RWPE1 (cell line): ENCODE measurements at regions not wholly inside any gene's neighbourhood (a gene's known extent, or its start where the extent isn't known, plus 50 kb on each side); places are given as distances from the start of the nearest gene placed in this dataset.

Experiments
- CTCF ChIA-PET: fragments of 350-600 bp; sonication (Branson Sonifier 250); formaldehyde crosslinking; extraction: SDS; loops from one replicate; lab custom pipeline; 2021; lab: Yijun Ruan, JAX
- POLR2A ChIA-PET: fragments of 400-600 bp; formaldehyde crosslinking; extraction: SDS; loops from one replicate; lab custom pipeline; 2020; ENCODE audit warnings: antibody characterized with exemption; ENCODE audit not compliant: low non-redundant PET; lab: Yijun Ruan, JAX
- DNase-seq: peaks from one replicate; pipeline ENCODE4 v3.0.0; 2012; ENCODE audit warnings: low spot score
- H3K27ac ChIP-seq: fragments of 450-650 bp; 2 replicates; pipeline ENCODE4 v1.5.1; 2017
- CTCF ChIP-seq: fragments of 450-650 bp; conservative IDR thresholded peaks from 2 replicates; pipeline ENCODE4 v1.5.1; 2017; ENCODE audit warnings: low read depth, mild to moderate bottlenecking

- H3K27ac ChIP-seq = no peak overlapping the region
- POLR2A ChIA-PET = no interaction called here
- CTCF ChIA-PET = no interaction called here
- no peak for DNase-seq
- TF ChIP-seq CTCF = no peak
Measured at GRCh38 chr6:147117011-147117410, 87.2 kb upstream of the STXBP5 start.

GRCh38 chr6:147117580-147117979 is 86.6 kb upstream of the STXBP5 start:
- no peak for DNase-seq
- POLR2A ChIA-PET = no interaction called here
- no peak overlapping the region for H3K27ac ChIP-seq
- no peak for TF ChIP-seq CTCF
- CTCF ChIA-PET = interaction anchor here (0.6 kb wide), 1 partner anchor 52 kb away, joined by 3 read pairs; no protein-coding TSS in a partner anchor

DNA sequence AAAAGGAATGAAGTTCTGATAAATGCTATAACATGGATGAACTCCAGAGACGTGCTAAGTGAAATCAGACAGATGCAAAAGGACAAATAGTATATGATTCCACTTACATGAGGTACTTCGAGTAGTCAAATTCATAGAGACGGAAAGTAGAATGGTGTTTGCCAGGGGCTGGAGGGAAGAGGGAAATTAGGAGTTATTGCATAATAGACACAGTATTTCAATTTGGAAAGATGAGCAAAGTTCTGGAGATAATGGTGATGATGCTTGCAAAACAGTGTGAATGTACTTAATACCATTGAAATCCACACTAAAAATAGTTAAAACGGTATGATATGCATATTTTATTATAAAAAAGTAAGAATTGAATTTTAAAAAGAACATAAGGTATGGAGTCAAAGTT is 84.9 kb upstream of the STXBP5 start:
- DNase-seq = no peak
- H3K27ac ChIP-seq = no peak overlapping the region
- TF ChIP-seq CTCF = no peak
- ChIA-PET POLR2A (no interaction called here), CTCF (no interaction called here)

DNA sequence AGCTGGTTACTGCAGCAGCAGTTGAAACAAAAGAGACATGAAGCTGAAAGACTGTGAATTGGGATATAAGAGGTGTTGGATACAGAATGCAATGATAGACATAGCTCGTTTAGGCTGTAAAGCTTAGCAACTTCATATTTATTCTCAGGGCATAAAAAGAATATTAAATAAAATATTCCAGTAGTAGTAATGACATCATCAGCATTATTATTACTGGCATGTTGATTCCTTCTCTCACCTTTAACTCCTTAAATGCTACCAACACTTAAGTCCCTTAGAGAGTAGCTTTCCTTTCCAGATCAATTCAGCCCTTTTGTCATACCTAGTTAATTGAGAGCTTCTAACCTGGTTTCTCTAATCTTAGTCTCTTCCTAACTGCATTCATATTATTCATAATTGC is 81.4 kb upstream of the STXBP5 start:
- DNase-seq = no peak
- H3K27ac ChIP-seq = no peak overlapping the region
- ChIA-PET POLR2A (no interaction called here), CTCF (no interaction called here)
- TF ChIP-seq CTCF = no peak

GRCh38 chr6:147126618-147127022 is 77.6 kb upstream of the STXBP5 start:
- POLR2A ChIA-PET = no interaction called here
- no peak for DNase-seq
- TF ChIP-seq CTCF = no peak
- CTCF ChIA-PET = no interaction called here
- no peak overlapping the region for H3K27ac ChIP-seq

DNA sequence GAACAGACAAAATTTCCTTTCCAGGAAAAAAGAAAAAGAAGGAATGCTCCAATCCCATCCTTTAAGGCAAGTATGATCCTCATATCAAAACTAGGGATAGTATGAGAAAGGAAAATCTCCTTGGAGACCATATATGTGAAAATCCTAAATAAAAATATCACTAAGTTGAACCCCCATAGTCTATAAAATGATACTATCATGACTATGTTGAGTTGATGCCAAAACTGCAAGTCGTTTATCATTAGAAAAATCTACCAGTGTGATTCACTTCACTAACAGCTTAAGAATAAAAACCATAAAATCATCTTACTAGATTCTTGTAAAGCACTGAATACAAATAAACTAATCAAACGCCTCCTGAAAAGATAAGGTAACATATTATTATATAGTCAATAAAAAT is 76.6 kb upstream of the STXBP5 start:
- no peak for DNase-seq
- CTCF ChIA-PET = interaction anchor here (0.6 kb wide), 1 partner anchor 100 kb away, joined by 3 read pairs; no protein-coding TSS in a partner anchor
- no peak for TF ChIP-seq CTCF
- POLR2A ChIA-PET = no interaction called here
- H3K27ac ChIP-seq = no peak overlapping the region
